B cell (primary cell): ENCODE measurements at regions not wholly inside any gene's neighbourhood (a gene's known extent, or its start where the extent isn't known, plus 50 kb on each side); places are given as distances from the start of the nearest gene placed in this dataset.
"Not testable (repeated sequence)": the region's sequence is repeated elsewhere in the genome, so short reads cannot be mapped to it uniquely, and the experiment has no call there.

Source experiments
- ATAC-seq: fragments of 200-7000 bp; cut with Tn5 transposase; one replicate; pipeline ENCODE4 v1.10.0; 2021; ENCODE audit warnings: low read depth, mild to moderate bottlenecking, moderate number of reproducible peaks, moderate library complexity
- CTCF ChIA-PET: fragments of 350-600 bp; sonication (Branson Sonifier 250); formaldehyde crosslinking; loops from one replicate; lab custom pipeline; 2021; ENCODE audit warnings: antibody characterized with exemption, inconsistent platforms; lab: Charles Lee
- POLR2A ChIA-PET: fragments of 350-600 bp; sonication (Branson Sonifier 250); formaldehyde crosslinking; loops from one replicate; lab custom pipeline; 2021; ENCODE audit warnings: antibody characterized with exemption; lab: Charles Lee
- DNase-seq: peaks from one replicate; pipeline ENCODE4 v3.0.0; 2013
- H2AFZ ChIP-seq: 2 replicates; pipeline ENCODE4 v1.6.1; 2012; ENCODE audit warnings: mild to moderate bottlenecking, low read depth, low read length; ENCODE audit not compliant: insufficient read depth, poor library complexity, severe bottlenecking
- H3K27ac ChIP-seq, 2 donors: 1 replicate in 1 of 2; 2 replicates in 1 of 2; pipeline ENCODE4 v1.5.1; 2012 to 2013; ENCODE audit warnings: low read length in 2 of 2, mild to moderate bottlenecking in 2 of 2, moderate library complexity in 1 of 2
- H3K27me3 ChIP-seq, 4 experiments: fragments of 200-600 bp in 1 of 4; sonication (generic) in 1 of 4; replicated peaks in 1 of 4; 1 replicate in 2 of 4; 2 replicates in 2 of 4; pipeline versions ENCODE4 v1.6.1 to v1.7.0; 2013 to 2016; ENCODE audit warnings: low read length in 3 of 4, mild to moderate bottlenecking in 2 of 4, mixed read lengths in 1 of 4, moderate library complexity in 1 of 4; ENCODE audit not compliant: insufficient read depth in 4 of 4, control insufficient read depth in 3 of 4; ENCODE audit errors: control extremely low read depth in 1 of 4
- H3K36me3 ChIP-seq, 2 experiments: replicated peaks in 1 of 2; 1 replicate in 1 of 2; 2 replicates in 1 of 2; pipeline versions ENCODE4 v1.6.1 to v1.7.1; 2013; ENCODE audit warnings: low read length in 1 of 2; ENCODE audit not compliant: insufficient read depth in 2 of 2, control insufficient read depth in 1 of 2; ENCODE audit errors: control extremely low read depth in 1 of 2, extremely low read depth in 1 of 2
- H3K4me1 ChIP-seq, 2 donors: fragments of 200-600 bp in 1 of 2; sonication (generic) in 1 of 2; 1 replicate in 1 of 2; 2 replicates in 1 of 2; pipeline versions ENCODE4 v1.5.1 to v1.6.1; 2013 to 2017; ENCODE audit warnings: low read length in 2 of 2; ENCODE audit not compliant: control insufficient read depth in 2 of 2, insufficient read depth in 2 of 2
- H3K4me2 ChIP-seq: replicated peaks from 2 replicates; pipeline ENCODE3; 2012; ENCODE audit warnings: mild to moderate bottlenecking, low read depth, low read length; ENCODE audit not compliant: poor library complexity, severe bottlenecking
- H3K4me3 ChIP-seq, 5 experiments: fragments of 200-600 bp in 1 of 5; sonication (generic) in 1 of 5; 1 replicate in 3 of 5; 2 replicates in 2 of 5; pipeline versions ENCODE4 v1.5.1 to v1.7.0; 2011 to 2016; ENCODE audit warnings: low read length in 4 of 5, mild to moderate bottlenecking in 4 of 5, low read depth in 2 of 5, control low read depth in 1 of 5, moderate library complexity in 1 of 5; ENCODE audit not compliant: insufficient read depth in 1 of 5; ENCODE audit errors: control extremely low read depth in 1 of 5, extremely low read depth in 1 of 5
- H3K79me2 ChIP-seq: fragments of 200-600 bp; sonication (generic); one replicate; pipeline ENCODE4 v1.6.0; 2016; ENCODE audit warnings: low read length; ENCODE audit not compliant: control insufficient read depth, insufficient read depth
- H3K9ac ChIP-seq: fragments of 200-600 bp; sonication (generic); 2 replicates; pipeline ENCODE4 v1.6.1; 2017; ENCODE audit warnings: mild to moderate bottlenecking, low read length, moderate library complexity
- H3K9me3 ChIP-seq, 3 donors: one replicate each; pipeline versions ENCODE4 v1.6.1 to v1.7.1; 2013; ENCODE audit warnings: low read length in 2 of 3; ENCODE audit not compliant: control insufficient read depth in 2 of 3, insufficient read depth in 1 of 3; ENCODE audit errors: control extremely low read depth in 1 of 3
- H4K20me1 ChIP-seq: 2 replicates; pipeline ENCODE4 v1.6.0; 2012; ENCODE audit warnings: mild to moderate bottlenecking, low read length; ENCODE audit not compliant: insufficient read depth, control insufficient read depth, poor library complexity, severe bottlenecking
- H3K27ac Mint-ChIP-seq: one replicate; pipeline ENCODE4 v1.8.0; 2021; ENCODE audit warnings: mixed read lengths
- H3K27me3 Mint-ChIP-seq: one replicate; pipeline ENCODE4 v1.8.0; 2021; ENCODE audit warnings: mixed read lengths
- H3K4me1 Mint-ChIP-seq: one replicate; pipeline ENCODE4 v1.8.0; 2021; ENCODE audit warnings: mixed read lengths
- H3K4me3 Mint-ChIP-seq: one replicate; pipeline ENCODE4 v1.8.0; 2021; ENCODE audit warnings: mixed read lengths
- H3K9me3 Mint-ChIP-seq: one replicate; pipeline ENCODE4 v1.8.0; 2022; ENCODE audit warnings: mixed read lengths; ENCODE audit not compliant: insufficient read depth
- EZH2 ChIP-seq: IDR thresholded peaks from 2 replicates; pipeline ENCODE4 v1.6.1; 2012; ENCODE audit warnings: borderline replicate concordance, low read depth, mild to moderate bottlenecking, moderate library complexity, low read length; ENCODE audit not compliant: insufficient read depth, poor library complexity, severe bottlenecking
- WGBS: methylation state at CpG from one replicate; pipeline ENCODE4 v1.1.5; 2013; ENCODE audit warnings: missing lambda C conversion rate; ENCODE audit not compliant: insufficient coverage; 5-methylcytosine and 5-hydroxymethylcytosine counted together
- intact Hi-C: fragments of 100-400 bp; cut with micrococcal nuclease; formaldehyde crosslinking; loops from one replicate; pipeline ENCODE4 v1.10.0; 2022
- TF ChIP-seq, protein P1 (sequence below): fragments of 200-600 bp; IDR thresholded peaks from one replicate; pipeline ENCODE4 v1.8.0; 2022; ENCODE audit warnings: antibody characterized with exemption, mild to moderate bottlenecking

DNA sequence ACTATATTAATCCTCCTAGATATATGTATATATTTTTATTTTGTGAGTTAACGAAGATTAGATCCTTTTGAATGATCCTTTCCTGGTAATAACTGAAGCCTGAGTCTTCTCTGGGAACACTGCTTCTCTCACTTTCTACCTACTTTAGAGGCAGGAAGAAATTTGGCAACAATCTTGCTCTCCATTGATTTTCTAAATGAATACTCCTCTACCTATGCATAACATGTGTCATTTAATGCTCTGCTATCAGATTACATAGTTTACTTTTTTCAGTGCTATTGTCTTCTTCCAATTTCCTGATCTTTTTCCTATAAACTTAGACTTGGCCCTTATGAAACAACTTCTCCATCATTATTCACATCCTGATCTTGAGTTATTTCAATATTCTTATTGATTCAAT lies 60.4 kb upstream of the PDHA2 start:
- TF ChIP-seq, protein P1, sequence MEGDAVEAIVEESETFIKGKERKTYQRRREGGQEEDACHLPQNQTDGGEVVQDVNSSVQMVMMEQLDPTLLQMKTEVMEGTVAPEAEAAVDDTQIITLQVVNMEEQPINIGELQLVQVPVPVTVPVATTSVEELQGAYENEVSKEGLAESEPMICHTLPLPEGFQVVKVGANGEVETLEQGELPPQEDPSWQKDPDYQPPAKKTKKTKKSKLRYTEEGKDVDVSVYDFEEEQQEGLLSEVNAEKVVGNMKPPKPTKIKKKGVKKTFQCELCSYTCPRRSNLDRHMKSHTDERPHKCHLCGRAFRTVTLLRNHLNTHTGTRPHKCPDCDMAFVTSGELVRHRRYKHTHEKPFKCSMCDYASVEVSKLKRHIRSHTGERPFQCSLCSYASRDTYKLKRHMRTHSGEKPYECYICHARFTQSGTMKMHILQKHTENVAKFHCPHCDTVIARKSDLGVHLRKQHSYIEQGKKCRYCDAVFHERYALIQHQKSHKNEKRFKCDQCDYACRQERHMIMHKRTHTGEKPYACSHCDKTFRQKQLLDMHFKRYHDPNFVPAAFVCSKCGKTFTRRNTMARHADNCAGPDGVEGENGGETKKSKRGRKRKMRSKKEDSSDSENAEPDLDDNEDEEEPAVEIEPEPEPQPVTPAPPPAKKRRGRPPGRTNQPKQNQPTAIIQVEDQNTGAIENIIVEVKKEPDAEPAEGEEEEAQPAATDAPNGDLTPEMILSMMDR = no peak
- TF ChIP-seq EZH2 = no peak
- no peak overlapping the region for H3K4me3 Mint-ChIP-seq
- no peaks in the 10 kb centered on the region for H3K9me3 ChIP-seq
- no peaks in the 10 kb centered on the region for H3K27me3 ChIP-seq
- no peaks in the 10 kb centered on the region for H3K4me1 ChIP-seq
- WGBS = no CpG with 5 or more reads among the region's 1 CpG
- ChIA-PET POLR2A (no interaction called here), CTCF (no interaction called here)
- H2AFZ ChIP-seq = no peak overlapping the region
- H3K4me3 ChIP-seq = no peak overlapping the region
- no peak overlapping the region for H3K9ac ChIP-seq
- H3K27ac Mint-ChIP-seq = no peak overlapping the region
- no peaks in the 10 kb centered on the region for H4K20me1 ChIP-seq
- no peak overlapping the region for H3K27ac ChIP-seq
- intact Hi-C loops = no loop called here
- no peaks in the 10 kb centered on the region for H3K9me3 Mint-ChIP-seq
- no peaks in the 10 kb centered on the region for H3K27me3 Mint-ChIP-seq
- ATAC-seq (no peak), DNase-seq (no peak)
- no peaks in the 10 kb centered on the region for H3K79me2 ChIP-seq
- H3K4me1 Mint-ChIP-seq = no peaks in the 10 kb centered on the region
- H3K4me2 ChIP-seq = no peak overlapping the region
- no peaks in the 10 kb centered on the region for H3K36me3 ChIP-seq

DNA sequence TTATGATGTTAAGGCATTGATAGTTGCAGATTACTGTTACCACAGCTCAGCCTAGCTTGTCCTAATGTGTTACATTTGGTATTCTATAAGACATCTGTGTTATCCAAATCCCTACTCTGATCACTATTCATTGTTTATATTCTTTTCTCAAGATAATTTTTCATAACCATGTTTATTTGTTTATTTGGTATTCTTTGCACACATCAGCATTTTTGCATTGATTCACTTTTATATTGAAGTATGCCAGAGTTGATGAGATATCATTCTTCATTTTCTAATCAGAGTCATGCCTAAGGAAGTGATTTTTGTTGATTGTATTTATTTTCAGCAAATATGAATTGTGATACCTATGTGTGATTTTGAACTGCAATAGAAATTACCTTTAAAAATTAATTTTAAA lies 61.2 kb upstream of the PDHA2 start:
- ATAC-seq = no peak
- POLR2A ChIA-PET = no interaction called here
- H3K4me1 Mint-ChIP-seq = no peaks in the 10 kb centered on the region

DNA sequence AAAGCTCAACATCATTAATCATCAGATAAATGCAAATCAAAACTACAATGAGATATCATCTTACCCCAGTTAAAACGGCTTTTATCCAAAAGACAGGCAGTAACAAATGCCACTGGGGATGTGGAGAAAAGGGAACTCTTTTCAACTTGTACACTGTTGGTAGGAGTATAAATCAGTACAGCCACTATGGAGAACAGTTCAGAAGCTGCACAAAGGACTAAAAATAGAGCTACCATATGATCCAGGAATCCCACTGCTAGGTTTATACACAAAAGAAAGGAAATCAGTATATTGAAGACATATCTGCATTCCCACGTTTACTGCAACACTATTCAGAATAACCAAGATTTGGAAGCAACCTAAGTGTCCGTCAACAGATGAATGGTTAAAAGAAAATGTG lies 69.3 kb upstream of the PDHA2 start:
- H3K27ac Mint-ChIP-seq, CTCF ChIA-PET, H4K20me1 ChIP-seq, H3K27me3 Mint-ChIP-seq, H3K9ac ChIP-seq, DNase-seq, H3K9me3 Mint-ChIP-seq, H3K79me2 ChIP-seq, H3K9me3 ChIP-seq, POLR2A ChIA-PET, H3K4me2 ChIP-seq, H2AFZ ChIP-seq, H3K4me1 Mint-ChIP-seq, intact Hi-C loops, H3K27ac ChIP-seq, ATAC-seq, H3K4me1 ChIP-seq, H3K4me3 ChIP-seq, H3K27me3 ChIP-seq, H3K36me3 ChIP-seq, H3K4me3 Mint-ChIP-seq: not testable (repeated sequence)
- no CpG with 5 or more reads among the region's 3 CpGs for WGBS

More for the DNA sequence above, 61.2 kb upstream of the PDHA2 start:
- H3K4me3 Mint-ChIP-seq = no peak overlapping the region
- TF ChIP-seq, protein P1 = no peak
- TF ChIP-seq EZH2 = no peak
- no peak for DNase-seq
- Histone ChIP-seq H3K4me1 (no peaks in the 10 kb centered on the region), H3K4me2 (no peak overlapping the region), H3K4me3 (no peak overlapping the region), H3K27ac (no peak overlapping the region), H2AFZ (no peak overlapping the region), H3K9me3 (no peaks in the 10 kb centered on the region), H3K36me3 (no peaks in the 10 kb centered on the region), H3K79me2 (no peaks in the 10 kb centered on the region), H3K27me3 (no peaks in the 10 kb centered on the region), H4K20me1 (no peaks in the 10 kb centered on the region), H3K9ac (no peak overlapping the region)
- H3K27me3 Mint-ChIP-seq = no peaks in the 10 kb centered on the region
- no peaks in the 10 kb centered on the region for H3K9me3 Mint-ChIP-seq
- H3K27ac Mint-ChIP-seq = no peak overlapping the region
- CTCF ChIA-PET = no interaction called here
- intact Hi-C loops = no loop called here
